Liver (tissue), 8 donors: ENCODE measurements at regions not wholly inside any gene's neighbourhood (a gene's known extent, or its start where the extent isn't known, plus 50 kb on each side); places are given as distances from the start of the nearest gene placed in this dataset.

Source experiments
- DNase-seq: peaks from one replicate; pipeline ENCODE4 v3.0.0-alpha.2; 2017; ENCODE audit warnings: low spot score
- H3K27ac ChIP-seq, 2 donors: one replicate each; pipeline ENCODE4 v1.7.0; 2013; ENCODE audit warnings: inconsistent platforms in 2 of 2, low read length in 2 of 2, control low read depth in 1 of 2, low read depth in 1 of 2, mild to moderate bottlenecking in 1 of 2
- H3K27me3 ChIP-seq, 4 donors: one replicate each; pipeline versions ENCODE4 v1.6.1 to v1.7.0; 2013; ENCODE audit warnings: low read length in 3 of 4, inconsistent platforms in 1 of 4, mild to moderate bottlenecking in 1 of 4, moderate library complexity in 1 of 4; ENCODE audit not compliant: control insufficient read depth in 4 of 4, insufficient read depth in 4 of 4
- H3K36me3 ChIP-seq, 4 donors: one replicate each; pipeline versions ENCODE4 v1.6.1 to v1.7.0; 2013; ENCODE audit warnings: low read length in 3 of 4, mild to moderate bottlenecking in 3 of 4, low read depth in 1 of 4, moderate library complexity in 1 of 4; ENCODE audit not compliant: control insufficient read depth in 4 of 4, insufficient read depth in 3 of 4
- H3K4me1 ChIP-seq, 4 donors: one replicate each; pipeline versions ENCODE4 v1.6.1 to v1.7.0; 2013; ENCODE audit warnings: low read length in 3 of 4, mild to moderate bottlenecking in 3 of 4, moderate library complexity in 1 of 4; ENCODE audit not compliant: control insufficient read depth in 4 of 4, insufficient read depth in 4 of 4
- H3K4me3 ChIP-seq, 3 donors: one replicate each; pipeline versions ENCODE4 v1.6.1 to v1.7.0; 2013; ENCODE audit warnings: low read length in 3 of 3, control low read depth in 1 of 3, low read depth in 1 of 3, mild to moderate bottlenecking in 1 of 3
- H3K9ac ChIP-seq, 2 donors: one replicate each; pipeline ENCODE4 v1.7.0; 2013; ENCODE audit warnings: low read length in 2 of 2, mild to moderate bottlenecking in 2 of 2, moderate library complexity in 2 of 2, control low read depth in 1 of 2, low read depth in 1 of 2
- H3K9me3 ChIP-seq, 4 donors: one replicate each; pipeline versions ENCODE4 v1.6.1 to v1.7.0; 2013; ENCODE audit warnings: low read length in 3 of 4; ENCODE audit not compliant: control insufficient read depth in 4 of 4
- CTCF ChIP-seq: fragments of 150-350 bp; IDR thresholded peaks from 2 replicates; pipeline ENCODE4 v1.5.1; 2017; ENCODE audit warnings: improper control_type of control experiment, low read depth, low read length; ENCODE audit not compliant: missing input control
- EGR1 ChIP-seq, 2 donors: IDR thresholded peaks; 2 replicates each; pipeline ENCODE4 v1.6.1; 2016 to 2018; ENCODE audit warnings: antibody characterized with exemption in 2 of 2, low read depth in 2 of 2
- FOXA1 ChIP-seq: IDR thresholded peaks from 2 replicates; pipeline ENCODE4 v1.6.1; 2016; ENCODE audit warnings: antibody characterized with exemption
- FOXA2 ChIP-seq: IDR thresholded peaks from 2 replicates; pipeline ENCODE4 v1.6.1; 2016; ENCODE audit warnings: antibody characterized with exemption
- GABPA ChIP-seq, 2 donors: IDR thresholded peaks in 1 of 2; conservative IDR thresholded peaks in 1 of 2; 2 replicates each; pipeline ENCODE4 v1.6.1; 2016; ENCODE audit warnings: antibody characterized with exemption in 2 of 2, mild to moderate bottlenecking in 1 of 2, moderate library complexity in 1 of 2
- HNF4A ChIP-seq, 2 donors: conservative IDR thresholded peaks; 2 replicates each; pipeline ENCODE4 v1.6.1; 2016; ENCODE audit warnings: antibody characterized with exemption in 2 of 2, mild to moderate bottlenecking in 2 of 2
- HNF4G ChIP-seq: IDR thresholded peaks from 2 replicates; pipeline ENCODE4 v1.6.1; 2016; ENCODE audit warnings: antibody characterized with exemption
- JUND ChIP-seq, 2 donors: IDR thresholded peaks; 2 replicates each; pipeline ENCODE4 v1.6.1; 2016; ENCODE audit warnings: antibody characterized with exemption in 2 of 2
- NR2F2 ChIP-seq: IDR thresholded peaks from 2 replicates; pipeline ENCODE4 v1.6.1; 2016; ENCODE audit warnings: antibody characterized with exemption
- RAD21 ChIP-seq, 2 donors: IDR thresholded peaks; 2 replicates each; pipeline ENCODE4 v1.6.1; 2016; ENCODE audit warnings: antibody characterized with exemption in 2 of 2, mild to moderate bottlenecking in 2 of 2
- RXRA ChIP-seq, 2 donors: IDR thresholded peaks; 2 replicates each; pipeline ENCODE4 v1.6.1; 2017 to 2018; ENCODE audit warnings: antibody characterized with exemption in 2 of 2, mild to moderate bottlenecking in 1 of 2
- SP1 ChIP-seq: IDR thresholded peaks from 2 replicates; pipeline ENCODE4 v1.6.1; 2018; ENCODE audit warnings: antibody characterized with exemption, mild to moderate bottlenecking
- TAF1 ChIP-seq: conservative IDR thresholded peaks from 2 replicates; pipeline ENCODE4 v1.6.1; 2016; ENCODE audit warnings: antibody characterized with exemption, mild to moderate bottlenecking
- ZBTB33 ChIP-seq: IDR thresholded peaks from 2 replicates; pipeline ENCODE4 v1.6.1; 2016; ENCODE audit warnings: antibody characterized with exemption
- WGBS: extraction: QIAGEN DNeasy Blood & Tissue Kit; methylation state at CpG from one replicate; pipeline ENCODE4 v1.1.7; 2013; 5-methylcytosine and 5-hydroxymethylcytosine counted together
- TF ChIP-seq, protein P1 (sequence below): IDR thresholded peaks from 2 replicates; pipeline ENCODE4 v1.6.1; 2016; ENCODE audit warnings: antibody characterized with exemption
- donor health status: healthy.
- donor health status: healthy.
- donor health status: healthy.
- donor health status: healthy.
- donor health status: healthy.

DNA sequence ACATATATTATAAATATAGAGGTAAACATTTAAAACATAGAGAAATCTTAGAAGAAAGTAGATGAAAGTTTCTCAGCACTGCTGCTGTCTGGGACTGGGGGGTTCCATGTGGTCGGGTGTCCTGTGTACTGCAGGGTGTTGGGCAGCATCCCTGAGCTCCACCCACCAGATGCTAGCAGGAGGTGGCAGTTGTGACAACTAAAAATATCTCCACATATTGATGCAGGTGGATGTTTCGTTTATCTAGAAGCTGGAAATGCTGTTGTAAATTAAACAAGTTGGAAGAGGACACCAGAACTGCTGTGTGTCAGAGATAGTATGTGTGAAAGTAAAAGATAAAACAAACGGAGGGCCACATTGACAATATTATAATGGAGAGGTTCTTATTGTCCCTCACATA lies 297.1 kb upstream of the USP9Y start (continued):
- no peak for TF ChIP-seq NR2F2

DNA sequence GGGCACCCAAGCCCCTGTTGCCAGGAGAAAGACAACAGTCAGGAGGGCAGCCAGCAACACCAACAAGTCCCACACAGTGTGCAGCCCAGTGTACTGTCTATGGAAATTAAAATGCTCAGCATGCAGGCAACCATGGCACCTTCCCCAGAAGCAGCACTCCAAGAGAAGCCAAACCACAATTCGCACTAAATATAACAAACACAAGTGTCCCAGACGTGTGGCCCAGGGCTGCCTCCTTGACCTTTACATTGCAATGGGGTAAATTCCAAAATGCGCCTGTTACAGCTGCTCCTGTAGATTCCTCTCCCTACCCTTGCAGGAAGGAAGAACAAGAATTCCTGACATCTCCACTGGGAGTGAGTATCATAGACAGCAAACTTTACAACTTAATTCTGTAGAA lies 292.8 kb upstream of the USP9Y start:
- WGBS: 87% methylated on average over 3 of the region's 3 CpGs

DNA sequence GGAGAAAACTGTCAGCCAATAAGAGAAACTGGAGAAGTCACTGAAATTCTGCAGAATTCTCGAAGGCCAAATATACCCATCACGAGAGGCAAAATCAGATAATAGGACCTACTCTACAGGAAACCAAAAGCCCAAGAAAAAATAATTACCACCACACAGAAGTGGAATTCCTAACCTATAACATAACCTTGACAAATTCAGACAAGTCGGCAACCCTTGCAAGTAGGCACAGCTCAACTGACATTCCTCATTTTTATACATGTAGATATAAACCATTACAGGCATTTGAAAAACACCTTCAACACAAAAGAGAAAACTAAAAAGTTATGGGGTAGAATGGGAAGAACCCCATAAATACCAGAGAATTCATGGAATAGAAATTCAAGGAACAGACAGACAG lies 290.3 kb upstream of the USP9Y start:
- Histone ChIP-seq H3K36me3 (peaks cover 0 to 1% (median 0%) of the 10 kb centered on the region in 4 donors), H3K9me3 (no peaks in the 10 kb centered on the region), H3K27ac (no peak overlapping the region), H3K4me3 (no peak overlapping the region), H3K4me1 (no peaks in the 10 kb centered on the region), H3K9ac (no peak overlapping the region), H3K27me3 (no peaks in the 10 kb centered on the region)
- WGBS: 95% methylated on average over 3 of the region's 3 CpGs
- TF ChIP-seq FOXA1 (no peak), HNF4G (no peak), ZBTB33 (no peak), CTCF (no peak), RAD21 (IDR thresholded peaks at IDR 0.05) (no peak), HNF4A (conservative IDR thresholded peaks at IDR 0.05) (no peak), NR2F2 (no peak), JUND (IDR thresholded peaks at IDR 0.05) (no peak), EGR1 (IDR thresholded peaks at IDR 0.05; ENCODE audit: low read depth in 2 of 2) (no peak), SP1 (no peak), GABPA (IDR thresholded peaks at IDR 0.05 in 1 of 2, conservative IDR thresholded peaks at IDR 0.05 in 1 of 2) (no peak), RXRA (IDR thresholded peaks at IDR 0.05) (no peak)
- TF ChIP-seq, protein P1, sequence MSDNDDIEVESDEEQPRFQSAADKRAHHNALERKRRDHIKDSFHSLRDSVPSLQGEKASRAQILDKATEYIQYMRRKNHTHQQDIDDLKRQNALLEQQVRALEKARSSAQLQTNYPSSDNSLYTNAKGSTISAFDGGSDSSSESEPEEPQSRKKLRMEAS: no peak
- DNase-seq: no peak

More for the DNA sequence above, 292.8 kb upstream of the USP9Y start:
- H3K4me1 ChIP-seq: no peaks in the 10 kb centered on the region
- peaks cover 0 to 1% (median 0%) of the 10 kb centered on the region in 4 donors for H3K36me3 ChIP-seq
- no peak overlapping the region for H3K9ac ChIP-seq
- TF ChIP-seq, protein P1: no peak
- TF ChIP-seq TAF1 (no peak), HNF4A (conservative IDR thresholded peaks at IDR 0.05) (no peak), EGR1 (IDR thresholded peaks at IDR 0.05; ENCODE audit: low read depth in 2 of 2) (no peak), RAD21 (IDR thresholded peaks at IDR 0.05) (no peak), FOXA2 (no peak), NR2F2 (no peak), CTCF (no peak), JUND (IDR thresholded peaks at IDR 0.05) (no peak), FOXA1 (no peak)
- DNase-seq: no peak
- H3K9me3 ChIP-seq: no peaks in the 10 kb centered on the region
- H3K27ac ChIP-seq: no peak overlapping the region
- no peaks in the 10 kb centered on the region for H3K27me3 ChIP-seq
- H3K4me3 ChIP-seq: no peak overlapping the region
